ENCODE measurements at regions not wholly inside any gene's neighbourhood (a gene's known extent, or its start where the extent isn't known, plus 50 kb on each side); places are given as distances from the start of the nearest gene placed in this dataset.

DNA sequence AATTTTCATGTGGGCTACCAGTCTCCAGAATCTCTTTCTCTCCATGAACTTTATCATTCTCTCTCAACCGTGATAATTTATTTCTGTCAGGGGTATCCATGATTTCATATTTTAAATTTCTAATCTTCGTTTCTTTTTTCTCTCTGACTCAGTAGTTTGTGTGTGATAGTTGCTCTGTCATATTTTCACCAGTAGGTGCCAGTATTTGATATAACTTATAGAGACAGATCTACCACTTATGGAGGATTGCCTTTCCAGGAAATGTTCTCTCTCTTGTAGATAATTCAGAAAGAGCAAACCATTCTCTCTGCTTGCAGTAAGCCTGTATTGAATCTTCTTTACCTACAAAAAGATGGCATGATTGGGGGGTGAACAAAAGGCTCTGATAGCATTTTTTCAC lies 79.3 kb upstream of the DYNLT3 start:
- H3K36me3 ChIP-seq (replicated peaks; ENCODE audit: insufficient read depth, low read length) = no peaks in the 10 kb centered on the region
- H3K4me3 ChIP-seq (ENCODE audit: low read length) = no peak overlapping the region
- no peak overlapping the region for H3K27ac ChIP-seq (ENCODE audit: low read length)
- H3K9me3 ChIP-seq (replicated peaks; ENCODE audit: insufficient read depth, low read length) = no peaks in the 10 kb centered on the region
- H3K79me2 ChIP-seq (ENCODE audit: low read length) = no peaks in the 10 kb centered on the region
- H2AFZ ChIP-seq (ENCODE audit: low read length) = no peak overlapping the region
- H3K9ac ChIP-seq (ENCODE audit: low read length) = no peak overlapping the region
- no peaks in the 10 kb centered on the region for H3K27me3 ChIP-seq (replicated peaks; ENCODE audit: insufficient read depth, low read length)
- H3F3A ChIP-seq (ENCODE audit: insufficient read depth, low read length) = no peaks in the 10 kb centered on the region
- H3K4me1 ChIP-seq (ENCODE audit: low read length) = no peaks in the 10 kb centered on the region
- DNase-seq = peak; percentile 55
- H3K4me2 ChIP-seq (ENCODE audit: low read depth, low read length) = no peak overlapping the region
- no peaks in the 10 kb centered on the region for H4K20me1 ChIP-seq (ENCODE audit: insufficient read depth, low read length)
- no peaks in the 10 kb centered on the region for H3K9me2 ChIP-seq (replicated peaks; ENCODE audit: insufficient read depth, low read length)
- TF ChIP-seq EZH2 (optimal IDR thresholded peaks at IDR 0.05; ENCODE audit: low read depth, low read length) (no peak), EZH2phosphoT487 (IDR thresholded peaks at IDR 0.05; ENCODE audit: low read length) (no peak)
- TF ChIP-seq, protein P1, sequence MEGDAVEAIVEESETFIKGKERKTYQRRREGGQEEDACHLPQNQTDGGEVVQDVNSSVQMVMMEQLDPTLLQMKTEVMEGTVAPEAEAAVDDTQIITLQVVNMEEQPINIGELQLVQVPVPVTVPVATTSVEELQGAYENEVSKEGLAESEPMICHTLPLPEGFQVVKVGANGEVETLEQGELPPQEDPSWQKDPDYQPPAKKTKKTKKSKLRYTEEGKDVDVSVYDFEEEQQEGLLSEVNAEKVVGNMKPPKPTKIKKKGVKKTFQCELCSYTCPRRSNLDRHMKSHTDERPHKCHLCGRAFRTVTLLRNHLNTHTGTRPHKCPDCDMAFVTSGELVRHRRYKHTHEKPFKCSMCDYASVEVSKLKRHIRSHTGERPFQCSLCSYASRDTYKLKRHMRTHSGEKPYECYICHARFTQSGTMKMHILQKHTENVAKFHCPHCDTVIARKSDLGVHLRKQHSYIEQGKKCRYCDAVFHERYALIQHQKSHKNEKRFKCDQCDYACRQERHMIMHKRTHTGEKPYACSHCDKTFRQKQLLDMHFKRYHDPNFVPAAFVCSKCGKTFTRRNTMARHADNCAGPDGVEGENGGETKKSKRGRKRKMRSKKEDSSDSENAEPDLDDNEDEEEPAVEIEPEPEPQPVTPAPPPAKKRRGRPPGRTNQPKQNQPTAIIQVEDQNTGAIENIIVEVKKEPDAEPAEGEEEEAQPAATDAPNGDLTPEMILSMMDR (IDR thresholded peaks at IDR 0.05; ENCODE audit: low read length) = peak; percentile 58

DNA sequence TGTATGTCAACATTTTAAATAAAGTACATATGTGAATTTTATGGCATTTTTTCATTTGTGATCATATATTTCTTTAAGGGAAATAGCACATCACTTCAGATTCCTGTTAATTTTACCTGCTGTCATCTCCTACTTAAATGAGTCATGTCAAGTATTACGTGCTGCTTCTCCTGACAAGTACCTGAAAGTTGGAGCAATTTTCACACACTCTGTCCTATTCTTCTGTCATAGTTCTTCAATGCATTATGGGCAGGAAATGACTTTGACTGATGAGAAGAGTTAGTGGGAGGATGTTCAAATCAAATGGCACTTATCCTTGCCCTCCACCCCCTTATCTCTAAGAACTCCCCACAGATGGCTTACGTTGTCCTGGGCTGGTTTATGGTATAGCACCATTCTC lies 64.2 kb upstream of the SYTL5 start:
- H3F3A ChIP-seq (ENCODE audit: insufficient read depth, low read length) = no peaks in the 10 kb centered on the region
- no peak overlapping the region for H3K4me2 ChIP-seq (ENCODE audit: low read depth, low read length)
- H3K4me3 ChIP-seq (ENCODE audit: low read length) = no peak overlapping the region
- H3K9ac ChIP-seq (ENCODE audit: low read length) = no peak overlapping the region
- DNase-seq = no peak
- H4K20me1 ChIP-seq (ENCODE audit: insufficient read depth, low read length) = no peaks in the 10 kb centered on the region
- no peak overlapping the region for H2AFZ ChIP-seq (ENCODE audit: low read length)
- no peaks in the 10 kb centered on the region for H3K79me2 ChIP-seq (ENCODE audit: low read length)
- no peaks in the 10 kb centered on the region for H3K4me1 ChIP-seq (ENCODE audit: low read length)
- H3K36me3 ChIP-seq (replicated peaks; ENCODE audit: insufficient read depth, low read length) = no peaks in the 10 kb centered on the region
- H3K9me3 ChIP-seq (replicated peaks; ENCODE audit: insufficient read depth, low read length) = no peaks in the 10 kb centered on the region
- no peak overlapping the region for H3K27ac ChIP-seq (ENCODE audit: low read length)
- H3K27me3 ChIP-seq (replicated peaks; ENCODE audit: insufficient read depth, low read length) = no peaks in the 10 kb centered on the region
- TF ChIP-seq EZH2phosphoT487 (IDR thresholded peaks at IDR 0.05; ENCODE audit: low read length) (no peak), EZH2 (optimal IDR thresholded peaks at IDR 0.05; ENCODE audit: low read depth, low read length) (no peak)
- TF ChIP-seq, protein P1 (IDR thresholded peaks at IDR 0.05; ENCODE audit: low read length) = no peak
- no peaks in the 10 kb centered on the region for H3K9me2 ChIP-seq (replicated peaks; ENCODE audit: insufficient read depth, low read length)

DNA sequence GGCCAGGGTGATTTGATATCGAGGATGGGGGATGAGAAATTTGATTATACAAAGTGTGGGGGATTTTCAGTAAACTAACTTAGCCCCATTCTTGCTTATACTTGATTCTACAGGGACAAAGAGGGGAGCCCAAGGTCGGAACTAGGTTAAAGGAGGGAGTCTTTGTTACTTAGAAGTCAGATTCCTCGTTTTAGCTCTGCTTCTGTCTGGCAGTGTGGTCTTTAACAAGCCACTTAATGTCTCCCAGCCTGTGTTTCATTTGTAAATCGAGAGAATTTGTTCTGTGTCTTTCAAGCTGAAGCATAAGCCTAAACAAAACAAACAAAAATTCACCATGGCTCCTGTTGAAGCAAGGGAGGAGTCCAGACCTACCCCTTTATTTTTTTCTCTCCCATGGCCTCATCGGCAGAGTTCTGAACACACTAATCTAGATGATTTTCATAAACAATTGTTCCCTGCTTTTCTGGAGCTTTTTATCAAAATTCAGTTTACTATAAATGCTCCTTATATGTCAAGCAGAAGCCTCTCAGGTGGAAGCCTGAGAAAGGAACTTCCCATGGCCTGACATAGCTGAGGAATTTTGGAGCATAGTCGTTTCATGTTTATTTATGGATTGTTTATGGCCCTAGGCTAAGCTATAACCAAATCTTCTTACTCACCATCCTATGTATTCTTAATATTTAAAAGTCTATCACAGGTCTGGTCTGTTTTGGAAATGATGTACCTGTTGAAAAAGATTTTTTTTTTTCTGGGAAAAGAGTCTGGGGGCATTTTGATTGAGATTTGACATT lies 62.6 kb upstream of the SYTL5 start:
- TF ChIP-seq, protein P1 (IDR thresholded peaks at IDR 0.05; ENCODE audit: low read length) = no peak
- TF ChIP-seq EZH2 (optimal IDR thresholded peaks at IDR 0.05; ENCODE audit: low read depth, low read length) = no peak
- no peak for TF ChIP-seq EZH2phosphoT487 (IDR thresholded peaks at IDR 0.05; ENCODE audit: low read length)
- Histone ChIP-seq H3K9me2 (replicated peaks; ENCODE audit: insufficient read depth, low read length) (no peaks in the 10 kb centered on the region), H3F3A (ENCODE audit: insufficient read depth, low read length) (no peaks in the 10 kb centered on the region), H4K20me1 (ENCODE audit: insufficient read depth, low read length) (no peaks in the 10 kb centered on the region), H2AFZ (ENCODE audit: low read length) (no peak overlapping the region), H3K27me3 (replicated peaks; ENCODE audit: insufficient read depth, low read length) (no peaks in the 10 kb centered on the region), H3K4me3 (ENCODE audit: low read length) (no peak overlapping the region), H3K27ac (ENCODE audit: low read length) (no peak overlapping the region), H3K79me2 (ENCODE audit: low read length) (no peaks in the 10 kb centered on the region), H3K9ac (ENCODE audit: low read length) (no peak overlapping the region), H3K9me3 (replicated peaks; ENCODE audit: insufficient read depth, low read length) (no peaks in the 10 kb centered on the region), H3K4me2 (ENCODE audit: low read depth, low read length) (no peak overlapping the region), H3K36me3 (replicated peaks; ENCODE audit: insufficient read depth, low read length) (no peaks in the 10 kb centered on the region), H3K4me1 (ENCODE audit: low read length) (no peaks in the 10 kb centered on the region)
- DNase-seq = no peak

Data from MM.1S (cell line).